ENCODE measurements at regions not wholly inside any gene's neighbourhood (a gene's known extent, or its start where the extent isn't known, plus 50 kb on each side); places are given as distances from the start of the nearest gene placed in this dataset.
"Not testable (repeated sequence)": the region's sequence is repeated elsewhere in the genome, so short reads cannot be mapped to it uniquely, and the experiment has no call there.

DNA sequence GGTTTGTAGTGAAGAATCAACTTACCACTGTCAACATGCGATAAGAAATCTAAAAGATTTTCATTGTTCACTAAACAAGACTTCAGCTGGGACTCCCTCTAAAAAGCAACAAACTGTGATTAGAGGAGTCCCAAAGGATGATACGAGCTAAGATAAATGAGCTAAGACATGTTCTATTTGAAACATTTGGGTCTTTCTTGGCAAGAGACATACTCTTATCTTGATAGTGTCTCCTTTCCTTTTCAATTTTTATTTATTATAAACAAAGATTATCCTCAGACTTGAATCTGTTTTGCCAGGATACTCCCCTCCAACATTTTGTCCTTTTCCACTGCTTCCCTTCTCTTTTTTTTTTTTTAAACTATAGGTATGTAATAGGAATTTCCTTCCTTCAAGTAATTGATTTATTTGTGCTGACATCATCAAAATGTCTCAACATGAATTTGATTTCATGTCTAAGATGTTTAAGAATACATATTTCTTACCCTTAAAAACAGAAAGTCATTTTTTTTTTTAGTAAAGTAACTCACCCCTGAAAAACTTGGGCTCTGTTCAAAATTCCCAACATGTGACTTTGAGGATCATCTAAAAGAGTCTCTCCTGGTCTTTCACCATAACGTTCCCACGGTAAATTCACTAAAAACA, 158.4 kb upstream of the NRP1 start:
- Histone ChIP-seq H3K4me1 (ENCODE audit: control insufficient read depth, insufficient read depth, low read length) (no peaks in the 10 kb centered on the region), H3K9ac (ENCODE audit: low read length) (no peak overlapping the region), H3K4me3 (ENCODE audit: low read depth, low read length) (no peak overlapping the region), H3K27me3 (ENCODE audit: control insufficient read depth, insufficient read depth, low read length) (no peaks in the 10 kb centered on the region), H3K27ac (ENCODE audit: low read depth, low read length) (no peak overlapping the region), H3K9me3 (ENCODE audit: control insufficient read depth, insufficient read depth, low read depth, low read length) (no peaks in the 10 kb centered on the region), H3K36me3 (ENCODE audit: control insufficient read depth, insufficient read depth, low read length) (no peaks in the 10 kb centered on the region)

DNA sequence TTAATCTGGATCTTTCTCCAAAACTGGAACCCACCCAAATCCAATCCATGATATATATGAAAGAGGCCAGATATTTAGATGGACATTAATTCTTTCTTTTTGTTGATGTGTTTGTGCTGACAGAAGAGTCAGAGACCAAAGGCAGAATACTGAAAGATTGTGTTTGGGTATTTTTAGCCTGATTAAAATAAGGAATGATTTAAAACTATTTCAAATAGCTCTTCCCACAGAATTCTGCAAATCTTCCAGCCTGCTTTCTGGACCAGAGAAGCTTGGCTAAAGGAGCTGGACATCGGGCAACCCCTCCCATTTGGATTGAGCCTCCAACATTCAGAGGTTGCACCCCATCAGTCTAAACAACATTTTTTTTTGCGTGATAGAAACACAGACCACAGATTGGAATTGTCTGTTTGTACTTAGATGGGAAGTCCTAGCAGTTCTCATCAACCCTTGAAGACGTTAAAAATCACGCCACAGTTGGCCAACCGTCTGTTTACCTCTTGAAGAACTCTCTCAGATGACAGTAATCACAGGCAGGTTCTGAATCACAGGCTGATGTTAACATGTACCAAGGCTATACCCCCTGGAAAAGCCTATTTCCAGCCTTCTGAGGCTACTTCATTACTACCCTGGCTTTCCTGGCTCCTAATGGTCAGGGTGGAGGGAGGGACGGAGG, 155.2 kb upstream of the NRP1 start:
- Histone ChIP-seq H3K9me3 (ENCODE audit: control insufficient read depth, insufficient read depth, low read depth, low read length) (no peaks in the 10 kb centered on the region), H3K27me3 (ENCODE audit: control insufficient read depth, insufficient read depth, low read length) (no peaks in the 10 kb centered on the region), H3K27ac (ENCODE audit: low read depth, low read length) (no peak overlapping the region)

DNA sequence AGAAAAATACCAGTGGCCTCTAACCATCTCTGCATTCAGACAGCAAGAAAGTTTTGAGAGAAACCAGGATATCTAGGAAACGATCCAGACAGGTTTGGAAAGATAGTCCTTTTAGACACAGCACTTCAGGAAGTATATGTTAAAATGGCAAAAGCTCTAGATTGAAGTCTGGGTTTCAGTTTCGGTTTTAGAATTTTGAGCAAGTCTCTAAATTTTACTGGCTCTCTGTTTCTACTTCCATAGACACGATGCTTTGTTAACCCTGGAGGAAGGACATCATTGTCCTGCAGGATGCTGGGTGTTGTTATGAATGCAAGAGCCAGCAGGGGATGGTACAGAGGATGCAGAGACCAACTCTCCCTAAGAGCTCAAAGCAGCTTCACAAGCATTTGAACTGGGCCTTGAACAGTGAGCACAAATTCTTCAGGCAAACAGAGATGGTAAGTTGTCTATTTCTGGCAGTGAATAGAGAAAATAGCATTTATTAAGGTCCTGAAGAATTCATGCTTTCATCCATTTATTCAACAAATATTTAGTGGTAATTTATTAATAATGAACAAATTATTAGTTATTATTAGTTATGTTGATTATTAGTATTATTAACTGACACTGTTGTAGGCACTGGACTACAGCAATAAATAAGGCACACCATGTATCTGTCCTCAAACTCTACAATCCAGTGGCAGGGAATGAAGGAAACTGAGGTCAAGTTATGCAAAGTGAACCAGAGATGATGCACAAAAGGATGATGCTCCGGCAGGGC, 152.7 kb upstream of the NRP1 start:
- H3K4me3 ChIP-seq (ENCODE audit: low read depth, low read length) = no peak overlapping the region

More for the DNA sequence above, 155.2 kb upstream of the NRP1 start:
- Histone ChIP-seq H3K4me3 (ENCODE audit: low read depth, low read length) (no peak overlapping the region), H3K9ac (ENCODE audit: low read length) (no peak overlapping the region), H3K36me3 (ENCODE audit: control insufficient read depth, insufficient read depth, low read length) (no peaks in the 10 kb centered on the region), H3K4me1 (ENCODE audit: control insufficient read depth, insufficient read depth, low read length) (peaks cover 9% of the 10 kb centered on the region)

DNA sequence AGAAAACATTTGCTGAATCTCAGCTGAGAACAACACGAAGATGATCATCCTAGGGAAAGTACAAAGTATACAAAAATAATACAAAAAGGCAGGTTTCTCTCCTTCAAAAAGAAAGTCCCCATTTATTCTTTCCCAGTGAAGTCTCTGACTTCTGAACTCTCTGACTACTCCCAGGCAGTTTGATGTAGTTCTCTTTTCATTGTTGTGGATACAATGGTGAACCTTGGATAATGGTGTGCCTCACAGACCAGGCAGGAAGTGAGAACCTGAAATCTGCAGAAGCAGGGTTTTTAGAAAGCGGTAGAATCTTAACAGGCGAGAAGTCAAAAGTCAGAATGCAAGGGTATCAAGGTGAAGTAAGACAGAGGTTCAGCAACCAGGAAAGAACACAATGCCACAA, 150.8 kb upstream of the NRP1 start:
- peak overlapping the region; percentile 27; the same call in 1 of the 2 replicates for H3K27ac ChIP-seq (ENCODE audit: low read depth, low read length)
- H3K9me3 ChIP-seq (ENCODE audit: control insufficient read depth, insufficient read depth, low read depth, low read length) = peaks cover 10% of the 10 kb centered on the region
- H3K9ac ChIP-seq (ENCODE audit: low read length) = peak overlapping the region; percentile 7
- H3K36me3 ChIP-seq (ENCODE audit: control insufficient read depth, insufficient read depth, low read length) = no peaks in the 10 kb centered on the region
- H3K4me1 ChIP-seq (ENCODE audit: control insufficient read depth, insufficient read depth, low read length) = peaks cover 25% of the 10 kb centered on the region
- no peak overlapping the region for H3K4me3 ChIP-seq (ENCODE audit: low read depth, low read length)
- no peaks in the 10 kb centered on the region for H3K27me3 ChIP-seq (ENCODE audit: control insufficient read depth, insufficient read depth, low read length)

More for the DNA sequence above, 152.7 kb upstream of the NRP1 start:
- H3K4me1 ChIP-seq (ENCODE audit: control insufficient read depth, insufficient read depth, low read length) = peaks cover 25% of the 10 kb centered on the region
- no peaks in the 10 kb centered on the region for H3K9me3 ChIP-seq (ENCODE audit: control insufficient read depth, insufficient read depth, low read depth, low read length)
- no peaks in the 10 kb centered on the region for H3K27me3 ChIP-seq (ENCODE audit: control insufficient read depth, insufficient read depth, low read length)
- H3K9ac ChIP-seq (ENCODE audit: low read length) = no peak overlapping the region
- no peak overlapping the region for H3K27ac ChIP-seq (ENCODE audit: low read depth, low read length)
- H3K36me3 ChIP-seq (ENCODE audit: control insufficient read depth, insufficient read depth, low read length) = no peaks in the 10 kb centered on the region

DNA sequence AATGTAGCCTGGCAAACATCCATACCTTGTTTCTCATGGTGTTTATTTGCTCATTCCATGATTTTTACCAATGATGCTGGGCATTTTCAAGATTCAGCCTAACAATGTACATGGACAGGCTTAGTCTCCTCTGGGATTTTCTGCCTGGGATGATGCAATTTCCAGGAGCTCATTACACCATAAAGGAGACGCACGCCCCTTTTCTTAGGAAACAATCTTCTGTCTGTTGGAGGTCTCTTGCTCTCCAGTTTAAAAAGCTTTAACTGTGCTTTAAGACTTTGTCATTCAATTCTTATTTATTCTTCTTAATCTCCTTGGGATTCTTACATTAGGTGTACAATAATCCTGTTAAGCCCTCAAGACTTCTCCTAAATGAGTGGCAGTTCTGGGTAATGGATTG, 150.3 kb upstream of the NRP1 start:
- Histone ChIP-seq H3K9me3 (ENCODE audit: control insufficient read depth, insufficient read depth, low read depth, low read length) (peaks cover 10% of the 10 kb centered on the region), H3K27me3 (ENCODE audit: control insufficient read depth, insufficient read depth, low read length) (no peaks in the 10 kb centered on the region), H3K4me3 (ENCODE audit: low read depth, low read length) (no peak overlapping the region), H3K36me3 (ENCODE audit: control insufficient read depth, insufficient read depth, low read length) (no peaks in the 10 kb centered on the region), H3K27ac (ENCODE audit: low read depth, low read length) (peak overlapping the region; percentile 27; the same call in 1 of the 2 replicates), H3K9ac (ENCODE audit: low read length) (peak overlapping the region; percentile 7), H3K4me1 (ENCODE audit: control insufficient read depth, insufficient read depth, low read length) (peaks cover 25% of the 10 kb centered on the region)

DNA sequence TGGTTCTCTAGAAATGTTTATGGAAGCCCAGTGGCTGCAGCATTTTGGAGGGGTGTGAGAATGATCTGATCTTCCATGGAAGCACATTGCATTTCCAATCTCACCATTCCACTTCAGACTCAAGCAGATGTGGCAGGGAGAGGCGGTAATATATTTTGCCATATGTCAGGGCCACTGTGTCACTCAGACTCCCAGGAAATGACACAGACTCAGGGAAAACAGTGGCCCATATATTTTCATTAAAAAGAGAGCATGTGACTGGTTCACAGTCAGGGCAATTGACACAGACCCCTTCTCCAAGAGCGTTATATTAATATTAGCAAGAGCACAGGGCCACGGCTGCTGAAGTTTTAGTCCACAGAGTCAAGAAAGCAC, 149.3 kb upstream of the NRP1 start:
- Histone ChIP-seq H3K27ac (ENCODE audit: low read depth, low read length) (no peak overlapping the region), H3K36me3 (ENCODE audit: control insufficient read depth, insufficient read depth, low read length) (no peaks in the 10 kb centered on the region), H3K27me3 (ENCODE audit: control insufficient read depth, insufficient read depth, low read length) (no peaks in the 10 kb centered on the region), H3K4me1 (ENCODE audit: control insufficient read depth, insufficient read depth, low read length) (peaks cover 25% of the 10 kb centered on the region), H3K9me3 (ENCODE audit: control insufficient read depth, insufficient read depth, low read depth, low read length) (peaks cover 10% of the 10 kb centered on the region), H3K4me3 (ENCODE audit: low read depth, low read length) (no peak overlapping the region), H3K9ac (ENCODE audit: low read length) (no peak overlapping the region)

DNA sequence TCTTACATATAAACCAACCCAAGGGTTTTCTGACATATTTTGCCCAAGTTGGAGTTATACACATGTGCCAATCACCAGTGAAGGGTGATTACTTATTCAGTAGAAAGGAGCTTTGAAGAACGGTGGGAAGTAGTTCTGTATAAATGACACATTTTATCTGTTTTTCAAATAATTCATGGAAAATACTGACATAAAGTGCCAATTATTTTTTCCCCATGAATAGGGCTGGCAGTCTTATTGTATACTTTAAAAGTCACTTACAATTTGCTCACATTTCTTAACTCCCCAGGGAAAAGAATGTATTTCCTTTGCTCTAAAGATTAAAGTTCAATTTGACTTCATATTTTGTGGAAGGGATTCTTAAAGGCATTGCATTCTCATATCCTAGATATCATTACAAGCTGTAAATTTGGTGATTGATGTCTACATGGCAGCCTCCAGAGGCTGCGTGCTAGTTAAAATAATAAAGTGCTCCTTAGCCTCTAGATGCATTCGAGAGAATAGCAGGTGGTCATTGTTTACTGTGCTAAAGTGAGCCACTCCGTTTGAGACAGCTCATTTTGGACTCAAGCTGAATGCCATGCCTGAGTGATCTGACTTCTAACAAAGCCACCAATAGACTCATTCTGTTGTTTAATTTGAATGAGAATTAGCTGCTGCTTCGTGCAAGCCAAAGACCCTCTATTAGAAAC, 148.8 kb upstream of the NRP1 start:
- no peaks in the 10 kb centered on the region for H3K36me3 ChIP-seq (ENCODE audit: control insufficient read depth, insufficient read depth, low read length)
- peaks cover 25% of the 10 kb centered on the region for H3K4me1 ChIP-seq (ENCODE audit: control insufficient read depth, insufficient read depth, low read length)
- H3K9me3 ChIP-seq (ENCODE audit: control insufficient read depth, insufficient read depth, low read depth, low read length) = peaks cover 10% of the 10 kb centered on the region
- no peak overlapping the region for H3K27ac ChIP-seq (ENCODE audit: low read depth, low read length)
- H3K9ac ChIP-seq (ENCODE audit: low read length) = no peak overlapping the region
- no peak overlapping the region for H3K4me3 ChIP-seq (ENCODE audit: low read depth, low read length)
- no peaks in the 10 kb centered on the region for H3K27me3 ChIP-seq (ENCODE audit: control insufficient read depth, insufficient read depth, low read length)

DNA sequence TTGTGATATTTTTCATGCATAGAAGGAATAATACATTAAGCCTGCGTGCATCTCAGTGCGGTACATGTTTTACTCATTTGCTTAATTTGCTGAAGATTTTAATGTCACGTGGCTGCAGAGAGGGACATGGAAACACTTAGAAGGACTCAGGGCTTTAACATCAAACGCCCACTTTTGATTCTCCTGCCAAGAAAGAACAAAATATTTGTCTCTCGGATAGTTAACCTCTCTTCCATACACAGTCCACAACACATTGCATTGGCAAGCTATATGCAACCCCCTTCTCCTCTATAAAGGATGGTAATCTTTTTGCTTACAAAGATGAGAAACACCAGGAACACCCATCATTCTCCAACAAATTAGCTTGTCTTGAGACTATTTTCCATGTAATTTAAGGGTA, 148.0 kb upstream of the NRP1 start:
- peaks cover 10% of the 10 kb centered on the region for H3K9me3 ChIP-seq (ENCODE audit: control insufficient read depth, insufficient read depth, low read depth, low read length)
- H3K27me3 ChIP-seq (ENCODE audit: control insufficient read depth, insufficient read depth, low read length) = no peaks in the 10 kb centered on the region
- H3K4me3 ChIP-seq (ENCODE audit: low read depth, low read length) = no peak overlapping the region
- H3K27ac ChIP-seq (ENCODE audit: low read depth, low read length) = no peak overlapping the region
- H3K36me3 ChIP-seq (ENCODE audit: control insufficient read depth, insufficient read depth, low read length) = no peaks in the 10 kb centered on the region
- no peak overlapping the region for H3K9ac ChIP-seq (ENCODE audit: low read length)
- H3K4me1 ChIP-seq (ENCODE audit: control insufficient read depth, insufficient read depth, low read length) = peaks cover 25% of the 10 kb centered on the region

DNA sequence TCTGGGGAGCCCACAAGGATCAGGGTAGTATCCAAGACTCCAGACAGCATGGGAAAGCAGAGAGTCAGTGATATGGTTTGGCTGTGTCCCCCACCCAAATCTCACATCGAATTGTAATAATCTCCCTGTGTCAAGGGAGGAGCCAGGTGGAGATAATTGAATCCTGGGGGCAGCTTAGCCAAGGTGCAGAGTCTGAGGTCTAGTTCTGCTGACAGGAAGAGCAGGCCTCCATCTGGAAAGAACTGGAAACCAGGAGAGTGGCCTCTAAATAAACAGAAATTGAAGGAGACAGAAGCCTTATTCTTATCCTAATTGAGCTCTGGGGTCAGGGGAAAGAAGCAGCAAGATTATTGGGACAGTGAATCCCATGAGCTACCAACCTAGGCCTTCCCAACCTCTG, 146.7 kb upstream of the NRP1 start:
- Histone ChIP-seq H3K9me3 (ENCODE audit: control insufficient read depth, insufficient read depth, low read depth, low read length) (peaks cover 10% of the 10 kb centered on the region), H3K9ac (ENCODE audit: low read length) (no peak overlapping the region), H3K27me3 (ENCODE audit: control insufficient read depth, insufficient read depth, low read length) (no peaks in the 10 kb centered on the region), H3K4me3 (ENCODE audit: low read depth, low read length) (no peak overlapping the region), H3K36me3 (ENCODE audit: control insufficient read depth, insufficient read depth, low read length) (no peaks in the 10 kb centered on the region), H3K4me1 (ENCODE audit: control insufficient read depth, insufficient read depth, low read length) (peaks cover 25% of the 10 kb centered on the region), H3K27ac (ENCODE audit: low read depth, low read length) (no peak overlapping the region)

DNA sequence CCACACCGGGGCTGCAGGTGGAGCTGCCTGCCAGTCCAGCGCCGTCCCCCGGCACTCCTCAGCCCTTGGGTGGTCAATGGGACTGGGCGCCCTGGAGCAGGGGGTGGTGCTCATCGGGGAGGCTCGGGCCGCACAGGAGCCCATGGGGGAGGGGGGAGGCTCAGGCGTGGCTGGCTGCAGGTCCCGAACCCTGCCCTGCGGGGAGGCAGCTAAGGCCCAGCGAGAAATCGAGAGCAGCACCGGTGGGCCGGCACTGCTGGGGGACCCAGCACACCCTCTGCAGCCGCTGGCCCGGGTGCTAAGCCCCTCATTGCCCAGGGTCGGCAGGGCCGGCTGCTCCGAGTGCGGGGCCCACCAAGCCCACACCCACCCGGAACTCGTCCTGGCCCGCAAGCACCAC, 145.9 kb upstream of the NRP1 start:
- H3K9me3 ChIP-seq (ENCODE audit: control insufficient read depth, insufficient read depth, low read depth, low read length); H3K36me3 ChIP-seq (ENCODE audit: control insufficient read depth, insufficient read depth, low read length); H3K9ac ChIP-seq (ENCODE audit: low read length); H3K27me3 ChIP-seq (ENCODE audit: control insufficient read depth, insufficient read depth, low read length); H3K27ac ChIP-seq (ENCODE audit: low read depth, low read length); H3K4me3 ChIP-seq (ENCODE audit: low read depth, low read length): not testable (repeated sequence)
- peaks cover 24% of the 10 kb centered on the region for H3K4me1 ChIP-seq (ENCODE audit: control insufficient read depth, insufficient read depth, low read length)
